Endodermal cell (in vitro differentiated cells): ENCODE measurements at regions not wholly inside any gene's neighbourhood (a gene's known extent, or its start where the extent isn't known, plus 50 kb on each side); places are given as distances from the start of the nearest gene placed in this dataset.
A peak's percentile ranks its signal among the peaks of the same experiment; 100 is the strongest.

Source experiments
- DNase-seq: peaks from one replicate; pipeline ENCODE4 v3.0.0-alpha.2; 2017
- H3K27ac ChIP-seq: 2 replicates; pipeline ENCODE4 v1.5.1; 2013; ENCODE audit warnings: mild to moderate bottlenecking, low read depth, low read length, moderate library complexity
- H3K27me3 ChIP-seq: 2 replicates; pipeline ENCODE4 v1.6.1; 2013; ENCODE audit warnings: mild to moderate bottlenecking, low read length, moderate library complexity; ENCODE audit not compliant: insufficient read depth, control insufficient read depth, poor library complexity, severe bottlenecking
- H3K36me3 ChIP-seq: 2 replicates; pipeline ENCODE4 v1.7.0; 2013; ENCODE audit warnings: mild to moderate bottlenecking, low read length, moderate library complexity; ENCODE audit not compliant: control insufficient read depth, insufficient read depth
- H3K4me1 ChIP-seq: one replicate; pipeline ENCODE4 v1.7.0; 2013; ENCODE audit warnings: low read length; ENCODE audit not compliant: control insufficient read depth, insufficient read depth
- H3K4me3 ChIP-seq: 2 replicates; pipeline ENCODE4 v1.5.1; 2013; ENCODE audit warnings: mild to moderate bottlenecking, low read length, moderate library complexity
- H3K9ac ChIP-seq: 2 replicates; pipeline ENCODE4 v1.6.1; 2013; ENCODE audit warnings: mild to moderate bottlenecking, low read length, moderate library complexity; ENCODE audit not compliant: poor library complexity, severe bottlenecking; ENCODE audit errors: extremely low read depth
- H3K9me3 ChIP-seq: 2 replicates; pipeline ENCODE4 v1.6.1; 2013; ENCODE audit warnings: mild to moderate bottlenecking, low read length, moderate library complexity; ENCODE audit not compliant: control insufficient read depth
- H3K27ac Mint-ChIP-seq: 2 replicates; pipeline ENCODE4 v1.8.0; 2020; ENCODE audit warnings: mixed read lengths
- H3K27me3 Mint-ChIP-seq: 2 replicates; pipeline ENCODE4 v1.8.0; 2021; ENCODE audit warnings: mild to moderate bottlenecking, mixed read lengths; ENCODE audit not compliant: insufficient read depth
- H3K36me3 Mint-ChIP-seq: 2 replicates; pipeline ENCODE4 v1.8.0; 2020; ENCODE audit warnings: low read depth, mixed read lengths
- H3K4me1 Mint-ChIP-seq: 2 replicates; pipeline ENCODE4 v1.8.0; 2020; ENCODE audit warnings: mixed read lengths
- H3K4me3 Mint-ChIP-seq: 2 replicates; pipeline ENCODE4 v1.8.0; 2020; ENCODE audit warnings: mild to moderate bottlenecking, moderate library complexity, mixed read lengths
- H3K9me3 Mint-ChIP-seq: 2 replicates; pipeline ENCODE4 v1.8.0; 2020; ENCODE audit warnings: mild to moderate bottlenecking, mixed read lengths
- WGBS, 2 experiments: methylation state at CpG; one replicate each; pipeline versions ENCODE4 v1.1.5 to v1.1.7; 2013; ENCODE audit warnings: missing lambda C conversion rate in 2 of 2, mixed read lengths in 1 of 2; ENCODE audit not compliant: insufficient coverage in 1 of 2, insufficient read length in 1 of 2; 5-methylcytosine and 5-hydroxymethylcytosine counted together
- TF ChIP-seq, protein P1 (sequence below): fragments of 200-600 bp; sonication (generic); conservative IDR thresholded peaks from 2 replicates; pipeline ENCODE4 v1.5.0; 2021; ENCODE audit warnings: antibody characterized with exemption, mild to moderate bottlenecking

GRCh38 chr7:155183655-155184054 lies 113.5 kb downstream of the HTR5A start:
- no peaks in the 10 kb centered on the region for H3K36me3 ChIP-seq
- H3K4me3 Mint-ChIP-seq: no peak overlapping the region
- no peaks in the 10 kb centered on the region for H3K4me1 ChIP-seq
- peaks cover 59% of the 10 kb centered on the region for H3K9me3 Mint-ChIP-seq
- WGBS, 2 experiments: 91 to 100% methylated on average over 1 of the region's 1 CpG
- peaks cover 26% of the 10 kb centered on the region for H3K9me3 ChIP-seq
- H3K27ac Mint-ChIP-seq: no peak overlapping the region
- peak; percentile 1 for DNase-seq
- H3K9ac ChIP-seq: no peak overlapping the region
- H3K27me3 ChIP-seq: peaks cover 4% of the 10 kb centered on the region
- H3K27me3 Mint-ChIP-seq: peaks cover 13% of the 10 kb centered on the region
- H3K36me3 Mint-ChIP-seq: peaks cover 3% of the 10 kb centered on the region
- H3K27ac ChIP-seq: no peak overlapping the region
- TF ChIP-seq, protein P1, sequence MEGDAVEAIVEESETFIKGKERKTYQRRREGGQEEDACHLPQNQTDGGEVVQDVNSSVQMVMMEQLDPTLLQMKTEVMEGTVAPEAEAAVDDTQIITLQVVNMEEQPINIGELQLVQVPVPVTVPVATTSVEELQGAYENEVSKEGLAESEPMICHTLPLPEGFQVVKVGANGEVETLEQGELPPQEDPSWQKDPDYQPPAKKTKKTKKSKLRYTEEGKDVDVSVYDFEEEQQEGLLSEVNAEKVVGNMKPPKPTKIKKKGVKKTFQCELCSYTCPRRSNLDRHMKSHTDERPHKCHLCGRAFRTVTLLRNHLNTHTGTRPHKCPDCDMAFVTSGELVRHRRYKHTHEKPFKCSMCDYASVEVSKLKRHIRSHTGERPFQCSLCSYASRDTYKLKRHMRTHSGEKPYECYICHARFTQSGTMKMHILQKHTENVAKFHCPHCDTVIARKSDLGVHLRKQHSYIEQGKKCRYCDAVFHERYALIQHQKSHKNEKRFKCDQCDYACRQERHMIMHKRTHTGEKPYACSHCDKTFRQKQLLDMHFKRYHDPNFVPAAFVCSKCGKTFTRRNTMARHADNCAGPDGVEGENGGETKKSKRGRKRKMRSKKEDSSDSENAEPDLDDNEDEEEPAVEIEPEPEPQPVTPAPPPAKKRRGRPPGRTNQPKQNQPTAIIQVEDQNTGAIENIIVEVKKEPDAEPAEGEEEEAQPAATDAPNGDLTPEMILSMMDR: no peak
- H3K4me3 ChIP-seq: no peak overlapping the region
- H3K4me1 Mint-ChIP-seq: no peaks in the 10 kb centered on the region

GRCh38 chr7:155184923-155185322 lies 112.8 kb upstream of the INSIG1 start:
- 56% methylated on average over 3 to 4 of the region's 4 CpGs for WGBS, 2 experiments
- no peak overlapping the region for H3K4me3 Mint-ChIP-seq
- no peaks in the 10 kb centered on the region for H3K36me3 ChIP-seq
- no peak overlapping the region for H3K27ac Mint-ChIP-seq
- H3K4me1 ChIP-seq: no peaks in the 10 kb centered on the region
- DNase-seq: peak; percentile 7
- peaks cover 4% of the 10 kb centered on the region for H3K27me3 ChIP-seq
- peaks cover 17% of the 10 kb centered on the region for H3K27me3 Mint-ChIP-seq
- no peak overlapping the region for H3K9ac ChIP-seq
- no peaks in the 10 kb centered on the region for H3K4me1 Mint-ChIP-seq
- peaks cover 3% of the 10 kb centered on the region for H3K36me3 Mint-ChIP-seq
- TF ChIP-seq, protein P1: no peak
- peaks cover 26% of the 10 kb centered on the region for H3K9me3 ChIP-seq
- H3K9me3 Mint-ChIP-seq: peaks cover 60% of the 10 kb centered on the region
- H3K27ac ChIP-seq: no peak overlapping the region
- peak overlapping the region; percentile 24 for H3K4me3 ChIP-seq

DNA sequence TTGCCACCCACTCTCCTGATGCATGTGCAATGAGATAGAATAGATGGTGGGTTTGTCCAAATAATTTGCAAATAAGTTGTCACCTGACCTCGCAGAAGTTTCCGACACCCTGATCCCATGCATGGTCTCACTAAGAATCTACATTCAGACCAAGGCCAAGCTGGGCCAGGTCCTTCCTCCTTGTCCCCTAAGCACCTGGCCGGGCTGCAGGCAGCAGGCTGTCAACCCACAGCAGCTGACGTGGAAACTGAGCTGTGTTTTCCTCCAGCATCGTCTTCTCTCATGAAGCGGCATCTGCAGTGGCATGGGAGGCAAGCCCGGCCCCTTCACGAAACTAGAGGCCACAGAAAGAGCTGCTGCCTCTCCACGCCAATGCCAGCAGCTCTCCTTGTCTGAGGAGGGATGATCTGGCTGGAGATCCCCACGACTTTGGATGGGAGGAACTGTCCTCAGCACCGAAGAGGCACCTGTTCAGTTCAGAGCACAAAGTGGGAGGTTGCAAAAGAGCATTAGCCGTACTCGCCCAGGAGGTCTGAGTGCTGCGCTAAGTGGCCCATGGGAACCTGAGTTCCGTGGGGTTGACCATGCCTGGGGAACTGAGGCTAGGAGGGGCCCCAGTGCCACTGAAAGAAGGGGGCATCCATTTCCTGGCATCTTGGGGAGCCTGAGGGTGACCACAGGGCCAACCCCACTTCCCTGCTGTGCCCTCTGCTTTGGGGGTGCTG lies 110.5 kb upstream of the INSIG1 start:
- DNase-seq: no peak
- no peak overlapping the region for H3K27ac Mint-ChIP-seq
- WGBS, 2 experiments: 84 to 87% methylated on average over 8 to 15 of the region's 15 CpGs
- H3K27me3 Mint-ChIP-seq: peaks cover 30% of the 10 kb centered on the region
- Histone ChIP-seq H3K27me3 (peaks cover 4% of the 10 kb centered on the region), H3K36me3 (no peaks in the 10 kb centered on the region), H3K9me3 (peaks cover 26% of the 10 kb centered on the region), H3K4me3 (no peak overlapping the region), H3K9ac (no peak overlapping the region), H3K4me1 (no peaks in the 10 kb centered on the region), H3K27ac (no peak overlapping the region)
- TF ChIP-seq, protein P1: no peak
- H3K4me1 Mint-ChIP-seq: no peaks in the 10 kb centered on the region
- no peak overlapping the region for H3K4me3 Mint-ChIP-seq
- peaks cover 3% of the 10 kb centered on the region for H3K36me3 Mint-ChIP-seq
- H3K9me3 Mint-ChIP-seq: peaks cover 55% of the 10 kb centered on the region
